ENCODE measurements at regions not wholly inside any gene's neighbourhood (a gene's known extent, or its start where the extent isn't known, plus 50 kb on each side); places are given as distances from the start of the nearest gene placed in this dataset.
"Not testable (repeated sequence)": the region's sequence is repeated elsewhere in the genome, so short reads cannot be mapped to it uniquely, and the experiment has no call there.

GRCh38 chr18:68153821-68154220 lies 561.1 kb downstream of the TMX3 start:
- not testable (repeated sequence) for TF ChIP-seq CTCF (IDR thresholded peaks at IDR 0.05; ENCODE audit: low read depth, low read length); MAX (IDR thresholded peaks at IDR 0.05; ENCODE audit: low read depth, low read length); POLR2A (IDR thresholded peaks at IDR 0.05; ENCODE audit: extremely low read depth, insufficient read length)
